CD14-positive monocyte (primary cell): ENCODE measurements at regions not wholly inside any gene's neighbourhood (a gene's known extent, or its start where the extent isn't known, plus 50 kb on each side); places are given as distances from the start of the nearest gene placed in this dataset.

Experiments used
- DNase-seq, 3 donors: peaks; one replicate each; pipeline ENCODE4 v3.0.0-alpha.2; 2011 to 2022
- H2AFZ ChIP-seq: 2 replicates; pipeline ENCODE4 v1.6.0; 2012; ENCODE audit warnings: mild to moderate bottlenecking, low read depth, low read length, inconsistent platforms; ENCODE audit not compliant: insufficient read depth, poor library complexity, severe bottlenecking
- H3K27ac ChIP-seq, 2 donors: 1 replicate in 1 of 2; 2 replicates in 1 of 2; pipeline ENCODE4 v1.5.1; 2012 to 2013; ENCODE audit warnings: low read length in 2 of 2, control low read depth in 1 of 2, inconsistent platforms in 1 of 2, low read depth in 1 of 2, mild to moderate bottlenecking in 1 of 2
- H3K27me3 ChIP-seq, 2 donors: one replicate each; pipeline versions ENCODE4 v1.6.0 to v1.6.1; 2011 to 2013; ENCODE audit warnings: low read length in 2 of 2; ENCODE audit not compliant: control insufficient read depth in 2 of 2, insufficient read depth in 2 of 2
- H3K36me3 ChIP-seq, 2 donors: replicated peaks in 1 of 2; 1 replicate in 1 of 2; 2 replicates in 1 of 2; pipeline versions ENCODE4 v1.5.1 to v1.6.1; 2012 to 2013; ENCODE audit warnings: low read length in 2 of 2, control low read depth in 1 of 2, inconsistent platforms in 1 of 2, mild to moderate bottlenecking in 1 of 2; ENCODE audit not compliant: insufficient read depth in 2 of 2, control insufficient read depth in 1 of 2
- H3K4me1 ChIP-seq, 2 donors: 1 replicate in 1 of 2; 2 replicates in 1 of 2; pipeline versions ENCODE4 v1.5.1 to v1.6.1; 2012 to 2013; ENCODE audit warnings: low read length in 2 of 2, control low read depth in 1 of 2, inconsistent platforms in 1 of 2, mild to moderate bottlenecking in 1 of 2, moderate library complexity in 1 of 2; ENCODE audit not compliant: insufficient read depth in 2 of 2, control insufficient read depth in 1 of 2
- H3K4me2 ChIP-seq: replicated peaks from 2 replicates; pipeline ENCODE3; 2012; ENCODE audit warnings: low read length, moderate library complexity, mild to moderate bottlenecking; ENCODE audit not compliant: poor library complexity, severe bottlenecking; ENCODE audit errors: extremely low read depth
- H3K4me3 ChIP-seq, 3 experiments: fragments of 200-600 bp in 1 of 3; sonication (generic) in 1 of 3; replicated peaks in 1 of 3; 1 replicate in 2 of 3; 2 replicates in 1 of 3; pipeline ENCODE4 v1.5.1; 2011 to 2013; ENCODE audit warnings: low read length in 3 of 3, mild to moderate bottlenecking in 3 of 3, control low read depth in 2 of 3, low read depth in 2 of 3, inconsistent platforms in 1 of 3, moderate library complexity in 1 of 3
- H3K79me2 ChIP-seq: 2 replicates; pipeline ENCODE4 v1.6.0; 2012; ENCODE audit warnings: mild to moderate bottlenecking, control low read depth, inconsistent platforms, low read length, moderate library complexity; ENCODE audit not compliant: insufficient read depth
- H3K9ac ChIP-seq: 2 replicates; pipeline ENCODE4 v1.6.0; 2017; ENCODE audit warnings: low read length, mild to moderate bottlenecking; ENCODE audit not compliant: insufficient read depth, poor library complexity, severe bottlenecking
- H3K9me3 ChIP-seq, 2 donors: replicated peaks in 1 of 2; 1 replicate in 1 of 2; 2 replicates in 1 of 2; pipeline versions ENCODE4 v1.5.1 to v1.6.1; 2012 to 2013; ENCODE audit warnings: low read length in 2 of 2, control low read depth in 1 of 2; ENCODE audit not compliant: control insufficient read depth in 1 of 2, insufficient read depth in 1 of 2
- H4K20me1 ChIP-seq: 2 replicates; pipeline ENCODE4 v1.6.0; 2012; ENCODE audit warnings: mild to moderate bottlenecking, low read length, control low read depth, moderate library complexity; ENCODE audit not compliant: insufficient read depth
- H3K27ac Mint-ChIP-seq, 7 donors: one replicate each; pipeline ENCODE4 v1.8.0; 2020; ENCODE audit warnings: mild to moderate bottlenecking in 7 of 7, mixed read lengths in 7 of 7, moderate library complexity in 6 of 7, inconsistent platforms in 2 of 7
- H3K27me3 Mint-ChIP-seq, 3 donors: one replicate each; pipeline ENCODE4 v1.8.0; 2021 to 2022; ENCODE audit warnings: low read depth in 3 of 3, mild to moderate bottlenecking in 3 of 3, mixed read lengths in 3 of 3, moderate library complexity in 3 of 3, inconsistent platforms in 1 of 3
- H3K36me3 Mint-ChIP-seq, 2 donors: one replicate each; pipeline ENCODE4 v1.8.0; 2020; ENCODE audit warnings: mixed read lengths in 2 of 2, inconsistent platforms in 1 of 2, mild to moderate bottlenecking in 1 of 2
- H3K4me1 Mint-ChIP-seq: one replicate; pipeline ENCODE4 v1.8.0; 2020; ENCODE audit warnings: mild to moderate bottlenecking, mixed read lengths
- H3K4me3 Mint-ChIP-seq, 2 donors: one replicate each; pipeline ENCODE4 v1.8.0; 2020; ENCODE audit warnings: mild to moderate bottlenecking in 2 of 2, mixed read lengths in 2 of 2, moderate library complexity in 1 of 2
- H3K9me3 Mint-ChIP-seq, 7 donors: one replicate each; pipeline ENCODE4 v1.8.0; 2020 to 2022; ENCODE audit warnings: mixed read lengths in 7 of 7, mild to moderate bottlenecking in 6 of 7, moderate library complexity in 6 of 7, inconsistent platforms in 2 of 7
- WGBS: methylation state at CpG from one replicate; pipeline ENCODE4 v1.1.5; 2013; ENCODE audit warnings: missing lambda C conversion rate; ENCODE audit not compliant: insufficient coverage; 5-methylcytosine and 5-hydroxymethylcytosine counted together
- intact Hi-C, 2 donors: fragments of 100-400 bp; cut with micrococcal nuclease; formaldehyde crosslinking; loops; one replicate each; pipeline versions ENCODE4 v1.15.0 to v1.15.1; 2023
- TF ChIP-seq, protein P1 (sequence below): fragments of 200-600 bp; IDR thresholded peaks from one replicate; pipeline ENCODE4 v1.8.0; 2022; ENCODE audit warnings: antibody characterized with exemption, mild to moderate bottlenecking

GRCh38 chr13:85282876-85283275, 516.3 kb downstream of the SLITRK6 start:
- DNase-seq, result no peak
- no peaks in the 10 kb centered on the region for H3K4me1 Mint-ChIP-seq
- WGBS, result 100% methylated on average over 1 of the region's 2 CpGs
- Histone ChIP-seq H4K20me1 (no peaks in the 10 kb centered on the region), H3K27ac (no peak overlapping the region), H3K9ac (no peak overlapping the region), H3K9me3 (peaks cover 0 to 4% of the 10 kb centered on the region in 2 donors), H3K4me3 (no peak overlapping the region), H3K27me3 (no peaks in the 10 kb centered on the region), H3K4me2 (no peak overlapping the region), H2AFZ (no peak overlapping the region), H3K79me2 (no peaks in the 10 kb centered on the region), H3K4me1 (no peaks in the 10 kb centered on the region), H3K36me3 (no peaks in the 10 kb centered on the region)
- H3K4me3 Mint-ChIP-seq, result no peak overlapping the region
- TF ChIP-seq, protein P1, sequence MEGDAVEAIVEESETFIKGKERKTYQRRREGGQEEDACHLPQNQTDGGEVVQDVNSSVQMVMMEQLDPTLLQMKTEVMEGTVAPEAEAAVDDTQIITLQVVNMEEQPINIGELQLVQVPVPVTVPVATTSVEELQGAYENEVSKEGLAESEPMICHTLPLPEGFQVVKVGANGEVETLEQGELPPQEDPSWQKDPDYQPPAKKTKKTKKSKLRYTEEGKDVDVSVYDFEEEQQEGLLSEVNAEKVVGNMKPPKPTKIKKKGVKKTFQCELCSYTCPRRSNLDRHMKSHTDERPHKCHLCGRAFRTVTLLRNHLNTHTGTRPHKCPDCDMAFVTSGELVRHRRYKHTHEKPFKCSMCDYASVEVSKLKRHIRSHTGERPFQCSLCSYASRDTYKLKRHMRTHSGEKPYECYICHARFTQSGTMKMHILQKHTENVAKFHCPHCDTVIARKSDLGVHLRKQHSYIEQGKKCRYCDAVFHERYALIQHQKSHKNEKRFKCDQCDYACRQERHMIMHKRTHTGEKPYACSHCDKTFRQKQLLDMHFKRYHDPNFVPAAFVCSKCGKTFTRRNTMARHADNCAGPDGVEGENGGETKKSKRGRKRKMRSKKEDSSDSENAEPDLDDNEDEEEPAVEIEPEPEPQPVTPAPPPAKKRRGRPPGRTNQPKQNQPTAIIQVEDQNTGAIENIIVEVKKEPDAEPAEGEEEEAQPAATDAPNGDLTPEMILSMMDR, result no peak
- no peak overlapping the region for H3K27ac Mint-ChIP-seq
- peaks cover 0 to 7% (median 0%) of the 10 kb centered on the region in 7 donors for H3K9me3 Mint-ChIP-seq
- intact Hi-C loops, result no loop called here
- no peaks in the 10 kb centered on the region for H3K27me3 Mint-ChIP-seq
- no peaks in the 10 kb centered on the region for H3K36me3 Mint-ChIP-seq

DNA sequence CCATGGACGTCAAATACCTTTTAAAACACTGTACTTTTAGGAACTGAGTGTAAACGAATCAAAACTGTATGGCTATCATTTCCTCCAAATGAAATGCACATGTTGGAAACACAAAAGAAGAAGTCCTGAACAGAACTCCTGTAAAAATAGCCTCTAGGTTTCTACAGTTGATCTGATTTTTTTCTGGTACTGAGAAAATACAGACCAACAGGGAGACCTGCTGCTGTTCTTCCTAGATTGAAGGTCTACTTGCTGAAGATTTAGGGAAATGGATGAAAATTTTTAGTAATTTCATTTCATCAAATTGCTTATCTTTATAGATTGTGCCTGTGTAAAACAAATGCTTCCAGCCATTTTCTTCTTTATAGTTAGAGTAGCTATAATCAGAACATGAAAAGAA, 520.4 kb downstream of the SLITRK6 start:
- intact Hi-C loops, result no loop called here
- Mint-ChIP-seq H3K27me3 (no peaks in the 10 kb centered on the region), H3K9me3 (peaks cover 0 to 8% (median 0%) of the 10 kb centered on the region in 7 donors), H3K36me3 (no peaks in the 10 kb centered on the region), H3K4me1 (no peaks in the 10 kb centered on the region), H3K4me3 (no peak overlapping the region), H3K27ac (no peak overlapping the region)
- TF ChIP-seq, protein P1, result no peak
- no peak for DNase-seq
- Histone ChIP-seq H3K27me3 (no peaks in the 10 kb centered on the region), H2AFZ (no peak overlapping the region), H3K9ac (no peak overlapping the region), H3K79me2 (no peaks in the 10 kb centered on the region), H3K4me2 (no peak overlapping the region), H3K9me3 (no peaks in the 10 kb centered on the region), H3K4me3 (no peak overlapping the region), H3K27ac (no peak overlapping the region), H3K4me1 (no peaks in the 10 kb centered on the region), H4K20me1 (no peaks in the 10 kb centered on the region), H3K36me3 (no peaks in the 10 kb centered on the region)
- WGBS, result no CpG with 5 or more reads among the region's 2 CpGs
